Thoracic aorta (tissue), 2 donors: ENCODE measurements at regions not wholly inside any gene's neighbourhood (a gene's known extent, or its start where the extent isn't known, plus 50 kb on each side); places are given as distances from the start of the nearest gene placed in this dataset.

ENCODE experiments used
- ATAC-seq: fragments of 150-250 bp; one replicate; pipeline ENCODE4 v1.8.0; 2017; ENCODE audit warnings: low read depth; ENCODE audit not compliant: insufficient number of reproducible peaks, low FRiP score
- DNase-seq: peaks from one replicate; pipeline ENCODE4 v3.0.0-alpha.2; 2020; ENCODE audit warnings: low spot score
- H3K27ac ChIP-seq, 2 donors: fragments of 200-600 bp; sonication (generic); 1 replicate in 1 of 2; 2 replicates in 1 of 2; pipeline ENCODE4 v1.5.1; 2016; ENCODE audit warnings: mild to moderate bottlenecking in 2 of 2, moderate library complexity in 2 of 2
- H3K27me3 ChIP-seq: fragments of 200-600 bp; sonication (generic); replicated peaks from 2 replicates; pipeline ENCODE4 v1.6.0; 2016; ENCODE audit warnings: mild to moderate bottlenecking; ENCODE audit not compliant: insufficient read depth
- H3K36me3 ChIP-seq: fragments of 200-600 bp; sonication (generic); one replicate; pipeline ENCODE4 v1.5.1; 2016
- H3K4me1 ChIP-seq, 2 donors: fragments of 200-600 bp; sonication (generic); 1 replicate in 1 of 2; 2 replicates in 1 of 2; pipeline versions ENCODE4 v1.5.1 to v1.6.0; 2016; ENCODE audit warnings: low read depth in 2 of 2, mild to moderate bottlenecking in 1 of 2; ENCODE audit not compliant: control insufficient read depth in 1 of 2
- H3K4me3 ChIP-seq: fragments of 200-600 bp; sonication (generic); 2 replicates; pipeline ENCODE4 v1.5.1; 2016; ENCODE audit warnings: mild to moderate bottlenecking
- H3K9me3 ChIP-seq: fragments of 200-600 bp; sonication (generic); 2 replicates; pipeline ENCODE4 v1.5.1; 2016
- TF ChIP-seq, protein P1 (sequence below): fragments of 200-600 bp; sonication (generic); IDR thresholded peaks from one replicate; pipeline ENCODE4 v1.5.1; 2019; ENCODE audit warnings: antibody characterized with exemption

DNA sequence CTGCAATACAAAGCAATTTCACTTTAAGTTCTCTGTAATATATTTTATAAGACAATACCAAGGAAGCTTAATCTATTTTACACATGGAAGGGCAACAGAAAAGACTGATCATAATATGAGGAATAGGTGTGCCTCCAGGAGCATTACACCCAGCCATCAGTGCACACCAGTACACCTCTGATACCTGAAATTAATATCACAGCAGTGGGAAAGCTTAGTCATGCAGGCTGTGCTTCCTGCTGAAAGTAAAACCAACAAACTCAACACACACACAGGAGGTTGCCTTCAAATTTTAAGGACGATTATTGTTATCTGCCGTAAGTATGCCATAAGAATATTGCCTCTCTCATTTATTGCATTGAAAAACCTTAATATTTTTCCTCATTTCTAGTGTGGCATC is 1119.1 kb upstream of the TENM4 start:
- no peak for ATAC-seq
- Histone ChIP-seq H3K27me3 (no peaks in the 10 kb centered on the region), H3K4me3 (no peak overlapping the region), H3K27ac (no peak overlapping the region), H3K4me1 (no peaks in the 10 kb centered on the region), H3K36me3 (no peaks in the 10 kb centered on the region), H3K9me3 (no peaks in the 10 kb centered on the region)
- DNase-seq = no peak
- TF ChIP-seq, protein P1, sequence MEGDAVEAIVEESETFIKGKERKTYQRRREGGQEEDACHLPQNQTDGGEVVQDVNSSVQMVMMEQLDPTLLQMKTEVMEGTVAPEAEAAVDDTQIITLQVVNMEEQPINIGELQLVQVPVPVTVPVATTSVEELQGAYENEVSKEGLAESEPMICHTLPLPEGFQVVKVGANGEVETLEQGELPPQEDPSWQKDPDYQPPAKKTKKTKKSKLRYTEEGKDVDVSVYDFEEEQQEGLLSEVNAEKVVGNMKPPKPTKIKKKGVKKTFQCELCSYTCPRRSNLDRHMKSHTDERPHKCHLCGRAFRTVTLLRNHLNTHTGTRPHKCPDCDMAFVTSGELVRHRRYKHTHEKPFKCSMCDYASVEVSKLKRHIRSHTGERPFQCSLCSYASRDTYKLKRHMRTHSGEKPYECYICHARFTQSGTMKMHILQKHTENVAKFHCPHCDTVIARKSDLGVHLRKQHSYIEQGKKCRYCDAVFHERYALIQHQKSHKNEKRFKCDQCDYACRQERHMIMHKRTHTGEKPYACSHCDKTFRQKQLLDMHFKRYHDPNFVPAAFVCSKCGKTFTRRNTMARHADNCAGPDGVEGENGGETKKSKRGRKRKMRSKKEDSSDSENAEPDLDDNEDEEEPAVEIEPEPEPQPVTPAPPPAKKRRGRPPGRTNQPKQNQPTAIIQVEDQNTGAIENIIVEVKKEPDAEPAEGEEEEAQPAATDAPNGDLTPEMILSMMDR = no peak

DNA sequence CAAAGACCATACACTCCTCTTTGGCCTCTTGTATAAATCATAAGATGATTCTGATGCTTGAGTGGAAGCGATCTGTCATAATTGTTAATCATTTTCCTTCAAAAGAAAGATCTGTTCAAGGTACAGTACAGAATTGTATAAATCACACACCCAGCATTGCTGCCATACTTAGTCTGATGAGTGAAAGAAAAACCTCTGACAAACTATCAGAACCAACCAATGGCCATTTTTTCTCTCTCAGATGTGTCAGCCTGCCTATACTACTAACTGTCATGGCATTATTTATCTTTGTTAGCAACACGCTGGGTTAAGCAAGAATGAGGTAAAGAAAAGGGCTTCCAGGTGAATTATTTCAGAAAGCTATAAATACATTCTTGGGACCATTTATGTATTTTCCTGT is 1112.7 kb upstream of the TENM4 start:
- TF ChIP-seq, protein P1 = no peak
- H3K4me1 ChIP-seq = no peaks in the 10 kb centered on the region
- H3K4me3 ChIP-seq = no peak overlapping the region
- ATAC-seq (no peak), DNase-seq (no peak)
- H3K36me3 ChIP-seq = no peaks in the 10 kb centered on the region
- H3K9me3 ChIP-seq = no peaks in the 10 kb centered on the region
- no peaks in the 10 kb centered on the region for H3K27me3 ChIP-seq
- H3K27ac ChIP-seq = no peak overlapping the region

DNA sequence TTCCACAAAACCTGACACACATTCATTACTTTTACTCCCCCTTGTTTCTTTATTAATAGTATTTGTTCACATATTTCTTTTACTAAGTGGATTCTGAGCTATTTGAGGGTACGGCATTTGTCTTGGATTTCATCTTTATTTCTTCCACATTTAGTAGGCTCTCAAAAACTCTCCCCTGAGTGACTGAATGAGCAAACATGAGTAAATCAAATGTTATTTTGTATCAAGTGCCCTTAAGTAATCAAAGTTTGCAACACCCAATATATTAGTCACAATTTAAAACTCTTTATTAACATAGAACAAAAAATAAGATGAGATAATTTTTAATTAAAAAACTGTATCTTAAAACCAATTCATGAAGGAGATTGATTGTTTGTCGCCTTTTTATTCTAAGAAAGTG is 1101.9 kb upstream of the TENM4 start:
- Histone ChIP-seq H3K27ac (no peak overlapping the region), H3K4me1 (no peaks in the 10 kb centered on the region), H3K36me3 (no peaks in the 10 kb centered on the region), H3K27me3 (no peaks in the 10 kb centered on the region), H3K9me3 (no peaks in the 10 kb centered on the region), H3K4me3 (no peak overlapping the region)
- ATAC-seq = no peak
- DNase-seq = no peak
- TF ChIP-seq, protein P1 = no peak

DNA sequence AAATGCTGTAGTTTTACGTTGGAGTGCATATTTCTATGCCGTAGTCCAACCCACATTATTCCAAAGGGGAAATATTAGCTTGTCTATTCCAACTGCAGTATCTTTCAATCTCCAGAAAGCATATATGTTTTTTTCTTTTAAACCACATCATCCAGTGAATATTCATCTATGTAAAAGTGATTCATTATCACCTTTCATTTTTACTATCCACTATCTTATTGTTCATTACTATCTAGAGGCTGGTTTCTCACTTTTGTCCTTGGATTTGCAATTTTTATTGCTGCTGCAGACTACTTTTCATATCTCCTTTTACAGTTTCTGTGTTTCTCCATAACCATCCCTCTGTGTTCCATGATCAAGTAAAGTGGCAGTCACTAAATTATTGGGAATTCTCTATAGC is 1097.2 kb upstream of the TENM4 start:
- H3K9me3 ChIP-seq = no peaks in the 10 kb centered on the region
- no peaks in the 10 kb centered on the region for H3K36me3 ChIP-seq
- ATAC-seq = no peak
- H3K27ac ChIP-seq = no peak overlapping the region
- H3K4me1 ChIP-seq = no peaks in the 10 kb centered on the region
- H3K27me3 ChIP-seq = no peaks in the 10 kb centered on the region
- no peak overlapping the region for H3K4me3 ChIP-seq
- no peak for DNase-seq
- TF ChIP-seq, protein P1 = no peak

DNA sequence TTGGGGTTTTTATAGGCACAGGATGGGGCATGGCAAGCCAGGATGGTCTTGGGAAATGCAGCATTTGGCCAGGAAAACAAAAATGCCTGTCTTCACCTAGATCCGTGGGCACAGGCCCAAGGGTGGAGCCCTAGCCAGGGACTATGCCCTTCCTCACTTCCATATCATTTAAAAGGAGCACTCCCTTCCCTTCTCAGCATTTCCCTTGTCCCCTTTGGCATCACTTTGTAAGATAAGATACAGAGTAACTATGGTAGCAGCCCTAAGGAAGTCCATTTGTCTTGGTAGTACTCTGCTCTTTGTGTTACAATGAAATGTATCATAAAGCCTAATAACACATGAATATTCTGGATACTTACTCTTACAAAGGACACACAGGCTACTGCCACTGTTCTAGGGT is 1092.6 kb upstream of the TENM4 start:
- TF ChIP-seq, protein P1 = no peak
- no peak overlapping the region for H3K27ac ChIP-seq

More for the DNA sequence above, 1092.6 kb upstream of the TENM4 start:
- no peaks in the 10 kb centered on the region for H3K36me3 ChIP-seq
- no peak for DNase-seq
- H3K27me3 ChIP-seq = no peaks in the 10 kb centered on the region
- no peak overlapping the region for H3K4me3 ChIP-seq
- no peaks in the 10 kb centered on the region for H3K9me3 ChIP-seq
- ATAC-seq = no peak
- no peaks in the 10 kb centered on the region for H3K4me1 ChIP-seq
